Epithelial cell of prostate (primary cell): ENCODE measurements at regions not wholly inside any gene's neighbourhood (a gene's known extent, or its start where the extent isn't known, plus 50 kb on each side); places are given as distances from the start of the nearest gene placed in this dataset.

ENCODE experiments used
- DNase-seq: peaks from one replicate; pipeline ENCODE4 v3.0.0-alpha.2; 2011; ENCODE audit warnings: low read depth, low spot score
- H3K27ac ChIP-seq: fragments of 450-650 bp; 2 replicates; pipeline ENCODE4 v1.5.1; 2017; ENCODE audit warnings: mild to moderate bottlenecking

DNA sequence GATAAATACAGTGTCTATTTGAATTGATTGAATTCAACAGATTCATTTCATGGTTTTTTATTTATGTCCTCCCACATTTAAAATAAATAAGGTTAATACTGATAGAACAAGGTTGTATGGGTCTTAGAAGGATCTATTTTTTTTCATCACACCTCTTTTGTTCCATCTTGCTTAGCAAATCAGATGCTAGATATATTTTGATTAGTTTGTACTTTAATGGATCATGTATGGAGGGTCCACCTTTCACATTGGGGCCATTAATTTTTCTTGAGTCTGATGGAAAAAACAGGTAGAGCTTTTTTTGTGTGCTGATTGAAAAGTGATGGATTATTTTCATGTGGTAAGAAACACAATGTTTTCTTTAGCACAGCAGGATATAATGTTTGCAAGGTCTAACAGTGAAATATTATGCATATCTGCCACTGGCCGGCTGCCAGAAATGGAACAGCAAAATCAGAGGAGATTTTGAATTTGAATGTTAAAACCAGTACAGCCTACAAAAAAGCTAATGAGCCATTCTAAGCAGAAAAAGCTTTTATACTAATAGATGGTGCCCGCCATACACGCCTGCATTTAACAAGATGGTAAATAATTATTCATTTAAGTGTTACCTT, 188.1 kb upstream of the ETAA1 start:
- DNase-seq: no peak
- H3K27ac ChIP-seq: no peak overlapping the region

DNA sequence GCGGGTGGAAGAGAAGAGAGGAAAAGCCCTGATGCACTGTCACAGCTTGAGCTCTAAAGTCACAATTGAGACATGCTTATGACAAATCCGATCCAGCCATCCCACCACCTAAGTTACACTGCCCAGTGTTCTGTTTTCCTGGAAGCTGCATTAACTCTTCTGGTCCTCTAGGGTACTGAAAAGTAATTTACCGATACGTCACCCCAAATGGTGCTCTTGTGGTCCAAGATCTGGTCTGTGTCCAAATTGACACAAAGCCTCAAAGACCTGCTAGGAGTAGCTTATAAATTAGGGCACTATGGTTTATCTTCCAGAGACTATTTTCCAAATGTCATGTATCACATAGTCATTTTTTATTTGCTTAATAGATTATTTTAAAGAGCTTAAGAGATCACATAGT, 186.7 kb upstream of the ETAA1 start:
- H3K27ac ChIP-seq: no peak overlapping the region
- no peak for DNase-seq

DNA sequence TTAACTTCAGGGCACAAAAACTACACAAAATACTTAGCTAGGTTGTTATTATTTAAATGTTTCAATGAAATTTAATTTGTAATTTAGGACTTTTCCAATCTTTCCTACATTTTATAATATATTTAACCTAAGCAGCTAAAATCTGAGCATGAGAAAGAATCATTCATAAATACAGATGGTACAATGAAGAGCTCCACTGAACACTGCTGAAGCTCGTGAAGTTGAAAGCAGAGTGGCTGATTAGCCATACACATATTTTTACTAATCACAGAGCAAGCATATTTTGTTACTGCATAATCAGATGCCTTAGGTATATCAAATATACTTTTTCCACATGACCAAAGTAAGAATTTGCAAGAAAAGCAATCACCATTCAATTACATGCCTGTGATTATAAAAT, 184.9 kb upstream of the ETAA1 start:
- DNase-seq: no peak
- H3K27ac ChIP-seq: no peak overlapping the region

DNA sequence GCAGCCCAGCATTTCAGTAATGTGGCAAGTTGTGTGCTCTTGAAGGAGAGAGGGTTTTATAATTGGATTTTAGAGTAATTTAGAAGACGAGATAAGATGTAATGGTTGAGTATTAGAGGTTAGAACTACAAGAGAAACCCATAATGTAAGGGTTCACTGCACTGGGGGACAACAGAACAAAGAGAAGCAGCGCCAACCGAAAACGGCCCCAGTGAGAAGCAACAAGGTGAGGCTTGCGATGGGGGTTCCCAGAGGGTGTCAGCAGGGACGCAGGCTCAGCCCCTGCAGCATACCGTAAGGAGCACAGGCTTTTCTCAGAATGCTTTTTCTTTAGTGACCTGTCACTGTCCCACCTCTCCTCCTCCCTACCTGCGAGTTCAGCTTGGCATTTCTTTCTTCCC, 183.9 kb upstream of the ETAA1 start:
- DNase-seq: no peak
- no peak overlapping the region for H3K27ac ChIP-seq

DNA sequence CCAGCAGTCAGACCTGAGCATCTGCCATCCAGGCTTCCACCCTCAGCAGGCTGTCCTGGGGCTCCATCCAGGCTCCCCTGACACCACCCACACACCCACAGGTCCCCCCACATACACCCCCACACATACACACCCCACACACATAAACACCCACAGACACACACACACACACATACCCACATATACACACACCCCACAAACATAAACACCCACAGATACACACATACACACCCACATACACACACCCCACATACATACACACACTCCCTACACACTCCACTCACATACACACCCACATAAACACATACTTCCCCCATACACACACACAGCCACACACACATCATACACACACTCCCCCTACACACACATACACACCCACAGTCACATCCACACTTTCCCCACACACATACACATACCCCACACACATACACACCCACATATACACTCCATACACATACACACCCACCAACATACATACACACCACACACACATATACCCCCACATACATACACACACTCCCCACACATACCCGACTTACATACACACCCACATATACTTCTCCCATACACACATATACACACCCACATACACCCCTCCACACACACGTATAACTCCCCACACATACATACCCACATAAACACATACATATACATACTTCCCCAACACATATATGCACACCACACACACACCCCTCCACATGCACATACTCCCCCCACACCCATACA, 183.3 kb upstream of the ETAA1 start:
- no peak overlapping the region for H3K27ac ChIP-seq
- DNase-seq: no peak

DNA sequence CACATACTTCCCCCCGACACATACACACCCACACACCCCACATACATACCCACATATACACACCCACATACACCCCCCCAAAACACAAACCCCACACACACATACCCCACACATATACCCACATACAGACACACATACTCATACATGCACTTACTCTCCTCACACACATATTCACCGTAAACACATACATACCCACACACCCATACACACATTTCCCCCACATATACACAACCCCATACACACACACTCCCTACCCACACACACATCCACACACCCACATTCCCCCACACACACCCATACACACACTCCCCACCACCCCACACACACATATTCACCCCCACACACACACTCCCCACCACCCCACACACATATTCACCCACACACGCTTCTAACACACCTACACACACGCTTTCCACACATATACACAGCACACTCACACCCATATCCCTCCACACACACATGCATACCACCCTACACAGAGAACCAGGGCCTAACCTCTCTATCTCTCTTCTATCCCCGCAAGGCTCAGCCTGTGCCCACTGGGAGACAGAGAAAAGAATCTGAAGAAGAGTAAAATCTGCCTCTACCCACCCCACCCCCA, 182.4 kb upstream of the ETAA1 start:
- H3K27ac ChIP-seq: no peak overlapping the region
- DNase-seq: no peak

DNA sequence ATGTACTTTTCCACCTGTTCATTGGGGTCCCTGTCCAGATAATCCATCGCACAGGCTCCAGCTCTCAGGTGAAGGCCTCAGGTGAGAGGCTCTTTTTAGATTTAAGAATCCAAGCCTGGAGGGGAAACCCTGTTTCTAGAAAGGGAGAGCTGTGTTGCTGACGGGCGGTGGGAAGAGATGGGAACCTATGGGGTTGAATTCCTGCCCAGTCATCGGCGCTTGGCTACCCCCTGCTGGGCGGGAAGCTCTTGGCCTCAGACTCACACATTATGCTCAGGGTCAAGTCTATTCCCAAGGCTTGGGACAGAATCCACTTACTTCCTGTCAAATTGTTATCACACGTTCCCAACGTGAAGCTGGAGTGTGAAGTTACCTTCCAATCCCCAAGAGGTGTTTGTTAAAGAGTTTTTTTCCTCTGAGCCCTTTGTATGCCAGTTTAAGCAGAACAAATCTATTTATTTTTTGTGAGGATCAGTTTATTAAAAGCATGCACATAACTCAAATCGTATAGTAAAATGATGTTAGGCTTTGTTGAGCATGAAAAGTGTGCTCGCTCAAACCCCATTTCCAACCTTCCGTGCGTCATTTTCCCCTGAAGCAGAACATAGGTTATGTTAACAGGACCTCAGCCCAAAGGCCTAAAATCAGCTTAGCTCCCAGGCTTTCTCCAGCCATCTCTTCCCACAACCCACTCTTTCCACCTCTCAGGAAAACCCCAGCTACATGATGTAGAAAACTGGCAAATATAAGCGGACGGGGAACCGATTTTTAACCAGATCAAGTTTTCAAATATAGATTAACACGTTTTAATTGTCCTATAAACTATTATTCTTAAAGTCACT, 181.7 kb upstream of the ETAA1 start:
- H3K27ac ChIP-seq: no peak overlapping the region
- DNase-seq: no peak

DNA sequence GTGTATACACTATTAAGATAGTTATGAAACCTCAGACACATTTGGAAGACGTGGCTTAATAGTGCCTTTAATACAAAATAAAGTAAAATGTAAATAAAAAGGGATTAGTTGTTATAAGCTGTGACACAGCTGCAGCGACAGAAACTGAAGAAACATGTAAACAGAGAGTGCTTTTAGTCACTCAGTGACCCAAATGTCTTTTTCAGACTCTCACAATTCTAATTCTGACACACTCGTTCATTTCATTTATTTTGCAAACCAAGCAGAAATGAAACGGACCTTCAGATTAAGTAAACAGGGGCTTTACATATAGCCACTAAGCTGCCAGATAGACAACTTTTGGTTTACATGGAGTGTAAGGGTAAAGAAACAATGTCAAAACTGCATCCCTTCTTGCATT, 181.0 kb upstream of the ETAA1 start:
- H3K27ac ChIP-seq: no peak overlapping the region
- no peak for DNase-seq

DNA sequence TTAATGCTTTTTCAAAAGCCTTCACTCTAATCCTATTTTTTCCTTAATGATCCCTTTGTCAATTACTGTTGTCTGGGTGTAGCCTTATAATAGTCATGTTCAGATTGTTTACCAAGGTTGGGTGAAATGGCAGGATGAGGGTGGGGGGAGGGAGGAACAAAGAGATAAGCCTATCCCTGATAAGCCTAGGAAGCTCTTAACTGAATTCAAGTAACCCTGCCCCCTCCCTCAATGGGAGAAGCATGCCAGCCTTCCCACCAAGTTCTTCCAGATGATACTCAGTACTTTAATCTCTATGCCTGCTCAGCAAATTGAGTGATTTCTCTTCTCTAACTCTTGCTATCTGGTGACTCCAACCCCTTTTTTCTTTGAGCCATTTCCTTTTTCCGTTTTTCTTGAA, 180.3 kb upstream of the ETAA1 start:
- DNase-seq: no peak
- H3K27ac ChIP-seq: no peak overlapping the region

DNA sequence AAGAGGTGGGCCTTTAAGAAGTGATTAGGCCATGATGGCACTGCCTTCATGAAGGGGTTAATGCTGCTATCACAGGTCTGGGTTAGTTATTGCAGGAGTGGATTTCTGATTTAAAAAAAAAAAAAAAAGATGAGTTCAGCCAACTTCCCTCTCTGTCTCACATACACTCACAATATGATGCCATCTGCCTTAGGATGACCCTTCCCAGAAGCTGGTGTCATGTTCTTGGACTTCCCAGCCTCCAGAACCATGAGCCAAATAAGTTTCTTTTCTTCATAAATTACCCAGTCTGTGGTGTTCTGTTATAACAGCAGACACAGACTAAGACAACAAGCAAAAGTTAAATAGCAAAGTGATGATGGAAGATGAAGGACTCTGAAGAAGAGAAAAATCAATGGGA, 179.7 kb upstream of the ETAA1 start:
- DNase-seq: no peak
- no peak overlapping the region for H3K27ac ChIP-seq

DNA sequence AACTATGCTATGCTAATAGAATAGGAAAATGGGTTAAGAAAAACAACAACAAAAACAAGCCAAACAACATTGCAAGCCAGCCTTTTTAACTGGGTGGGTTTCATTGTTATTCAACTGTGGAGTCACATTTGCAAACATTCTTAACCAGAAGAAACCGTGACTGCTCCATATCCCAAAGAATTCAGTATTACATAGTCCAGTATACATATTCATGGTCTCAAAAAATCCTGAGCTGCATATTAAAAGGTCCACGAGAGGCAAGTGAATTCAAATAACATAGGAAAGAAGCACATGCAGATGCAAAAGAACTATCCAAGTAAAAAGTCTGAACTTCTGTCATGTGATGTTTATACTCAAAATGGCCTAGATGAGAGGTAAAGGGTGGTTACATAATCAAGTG, 179.1 kb upstream of the ETAA1 start:
- H3K27ac ChIP-seq: no peak overlapping the region
- no peak for DNase-seq

DNA sequence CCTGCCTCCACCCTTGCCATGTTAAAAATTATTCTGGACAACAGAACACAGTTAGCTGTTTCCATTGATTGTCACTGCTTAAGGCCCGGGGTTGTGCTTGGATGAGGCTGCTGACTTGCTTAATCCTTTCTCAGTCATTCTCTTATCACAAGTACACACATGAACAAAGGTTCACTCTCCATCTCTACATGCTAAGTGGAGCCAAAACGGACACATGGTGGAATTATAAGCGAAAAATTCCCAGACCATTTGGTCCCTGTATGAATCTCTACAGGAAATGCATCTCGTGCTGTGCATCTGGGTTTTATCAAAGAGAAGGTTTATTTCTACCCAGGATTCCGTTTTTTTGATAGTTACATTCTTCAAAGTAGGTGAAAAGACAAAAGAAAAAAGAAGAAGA, 177.5 kb upstream of the ETAA1 start:
- no peak overlapping the region for H3K27ac ChIP-seq
- no peak for DNase-seq

DNA sequence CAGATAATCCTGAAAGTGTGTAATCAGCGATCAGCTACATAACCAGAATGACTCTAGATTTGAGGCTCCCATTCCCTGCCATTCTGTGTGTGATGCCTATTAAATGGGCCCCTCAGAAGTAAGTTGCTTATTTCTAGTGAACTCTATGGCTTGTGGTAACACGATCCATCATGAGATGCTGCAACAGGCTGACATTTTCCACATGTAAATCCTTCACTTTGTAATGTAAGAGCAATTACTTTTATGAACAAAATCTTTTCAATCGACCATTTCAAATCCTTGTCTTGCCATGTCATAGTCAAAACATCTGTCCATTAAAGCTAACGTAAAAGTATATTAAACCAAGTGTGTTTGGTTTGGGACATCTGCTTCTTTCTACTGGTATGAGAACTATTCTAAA, 175.9 kb upstream of the ETAA1 start:
- DNase-seq: no peak
- H3K27ac ChIP-seq: no peak overlapping the region

DNA sequence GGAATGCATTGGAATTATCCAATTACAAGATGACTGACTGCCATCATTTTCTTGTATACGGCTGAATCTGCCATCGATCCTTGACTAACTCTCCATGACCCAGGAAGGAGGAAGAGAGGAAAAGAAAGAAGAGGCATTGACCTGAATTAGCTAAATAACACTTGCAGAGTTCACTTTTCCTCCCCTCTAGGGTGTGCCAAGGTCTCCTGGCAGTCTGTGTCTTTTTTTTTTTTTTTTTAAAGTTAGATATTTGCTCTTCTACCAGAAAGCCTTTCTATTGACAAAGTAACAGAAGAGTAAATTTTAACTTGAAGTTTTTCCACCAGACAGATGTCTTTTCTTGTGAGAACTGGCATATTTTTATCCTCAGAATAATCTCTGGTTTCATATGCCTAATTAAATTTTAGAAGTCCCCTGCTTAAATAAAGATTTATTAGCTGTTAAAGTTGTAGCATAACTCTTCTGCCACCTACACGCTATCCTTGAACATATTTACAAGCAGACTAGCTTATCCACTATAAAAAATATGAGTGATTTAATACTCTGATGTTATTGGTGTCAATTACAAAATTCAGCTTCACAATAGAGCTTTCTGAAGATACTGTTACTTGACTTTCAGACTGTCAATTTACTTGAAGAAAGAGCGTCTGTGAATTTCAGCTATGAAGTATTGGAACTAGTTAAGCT, 171.7 kb upstream of the ETAA1 start:
- no peak for DNase-seq
- H3K27ac ChIP-seq: no peak overlapping the region

DNA sequence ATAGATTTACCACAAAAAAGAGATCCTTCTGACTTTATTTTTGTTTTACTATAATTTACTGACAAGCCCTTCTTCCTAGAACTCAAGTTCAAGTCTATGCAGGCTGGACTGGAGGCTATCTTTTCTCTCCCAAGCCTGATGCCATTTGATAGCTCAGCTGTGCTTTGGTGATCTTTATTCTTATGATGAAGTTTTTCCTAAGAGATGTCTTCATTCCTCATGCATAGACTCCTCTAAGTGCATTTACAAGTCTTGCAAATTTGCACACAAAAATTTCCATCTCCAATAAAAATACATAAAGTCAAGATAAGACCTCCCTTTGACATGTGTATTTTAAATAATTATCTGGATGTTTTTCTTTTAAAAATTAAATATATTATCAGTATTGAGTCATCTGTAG, 167.4 kb upstream of the ETAA1 start:
- no peak for DNase-seq

DNA sequence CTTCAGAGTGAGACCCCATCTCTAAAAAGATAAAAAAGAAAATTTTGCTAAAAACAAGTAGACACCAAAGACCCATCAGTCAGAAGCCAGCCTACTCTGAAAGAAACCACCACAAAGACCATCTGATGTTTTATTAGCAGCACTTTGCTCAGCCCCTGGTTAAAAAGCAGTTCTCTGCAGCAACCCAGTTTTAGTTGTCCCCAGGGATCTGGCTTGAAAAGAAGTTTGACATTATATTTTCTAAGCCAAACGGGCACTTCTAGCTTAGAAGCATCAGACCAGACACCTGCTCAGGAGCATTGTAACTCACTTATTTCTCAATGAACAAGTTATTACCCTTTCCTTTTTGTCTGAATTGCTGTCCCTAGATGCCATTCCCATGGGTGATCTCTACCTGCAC, 164.2 kb upstream of the ETAA1 start:
- no peak overlapping the region for H3K27ac ChIP-seq
- DNase-seq: no peak

More for the DNA sequence above, 167.4 kb upstream of the ETAA1 start:
- no peak overlapping the region for H3K27ac ChIP-seq

DNA sequence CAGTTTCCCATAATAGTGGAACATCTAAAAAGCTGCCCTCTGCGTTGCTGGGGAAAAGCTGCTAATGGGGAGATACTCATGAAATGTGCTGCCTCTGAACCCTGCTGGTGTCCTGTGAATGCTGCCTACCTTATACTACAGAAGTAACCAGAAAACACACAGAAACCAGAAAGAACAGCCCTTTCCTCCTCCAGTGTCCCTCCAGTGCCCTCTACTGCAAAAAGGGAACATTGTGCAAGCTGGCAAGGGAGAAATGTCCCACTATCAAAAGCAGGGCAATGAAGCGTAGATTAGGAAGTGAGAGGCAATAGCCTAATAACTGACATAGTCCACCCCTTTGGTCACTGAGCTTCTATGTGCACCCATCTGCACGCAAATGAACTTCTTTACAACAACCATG, 162.7 kb upstream of the ETAA1 start:
- no peak overlapping the region for H3K27ac ChIP-seq
- no peak for DNase-seq

DNA sequence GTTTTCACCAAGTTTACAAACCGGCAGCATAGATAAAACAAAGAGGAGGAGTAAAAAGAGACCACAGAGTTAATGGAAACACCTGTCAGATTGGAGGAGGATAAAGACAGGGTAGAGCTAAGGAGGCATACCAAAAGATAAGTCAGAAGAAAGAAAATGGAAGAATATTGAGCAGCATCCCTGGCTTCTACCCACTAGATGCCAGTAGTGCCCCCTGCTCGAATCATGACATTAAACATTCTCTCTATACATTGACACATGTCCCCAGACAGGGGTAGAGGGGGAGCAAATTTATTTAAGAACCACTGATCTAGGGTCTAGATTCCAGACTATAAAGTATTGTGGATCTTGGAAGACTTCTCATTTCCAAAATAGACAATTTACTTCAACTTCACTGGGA, 159.8 kb upstream of the ETAA1 start:
- no peak overlapping the region for H3K27ac ChIP-seq
- no peak for DNase-seq

DNA sequence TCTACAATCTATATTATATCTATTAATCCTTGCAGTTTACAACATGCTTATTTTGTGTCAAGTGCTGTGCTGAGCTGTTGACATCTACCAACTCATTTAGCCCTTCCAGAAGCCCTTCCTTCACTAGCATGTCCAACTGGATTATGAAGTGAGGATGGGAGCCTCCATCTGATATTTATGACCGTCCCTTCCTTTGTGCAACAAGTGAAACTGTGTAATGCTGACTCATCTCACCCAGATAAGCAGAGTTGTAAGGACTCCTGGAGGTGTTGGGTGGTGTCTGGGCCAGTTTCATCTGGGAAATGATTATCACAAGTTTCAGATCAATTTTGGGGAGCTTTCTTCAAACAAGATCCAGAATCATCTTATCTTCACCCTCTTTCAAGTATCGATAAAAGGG, 156.6 kb upstream of the ETAA1 start:
- DNase-seq: no peak
- H3K27ac ChIP-seq: no peak overlapping the region

DNA sequence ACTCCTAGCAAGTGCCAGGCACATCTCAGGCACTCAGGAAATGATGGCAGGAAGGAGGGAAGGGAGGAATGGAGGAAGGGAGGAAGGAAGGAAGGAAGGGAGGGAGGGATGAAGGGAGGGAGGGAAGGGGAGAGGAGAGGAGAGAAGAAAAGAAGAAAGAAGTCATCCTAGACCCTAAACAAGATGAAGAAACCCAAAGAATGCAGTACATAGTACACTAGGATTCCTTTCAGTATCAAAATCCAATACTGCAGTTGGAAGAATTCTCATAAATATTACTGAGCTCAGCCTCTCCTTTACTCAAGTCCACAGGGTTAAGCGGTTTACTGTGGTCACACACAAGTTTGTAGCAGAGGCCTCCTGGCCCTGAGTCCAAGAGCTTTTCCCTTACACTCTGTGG, 155.7 kb upstream of the ETAA1 start:
- no peak overlapping the region for H3K27ac ChIP-seq
- no peak for DNase-seq

DNA sequence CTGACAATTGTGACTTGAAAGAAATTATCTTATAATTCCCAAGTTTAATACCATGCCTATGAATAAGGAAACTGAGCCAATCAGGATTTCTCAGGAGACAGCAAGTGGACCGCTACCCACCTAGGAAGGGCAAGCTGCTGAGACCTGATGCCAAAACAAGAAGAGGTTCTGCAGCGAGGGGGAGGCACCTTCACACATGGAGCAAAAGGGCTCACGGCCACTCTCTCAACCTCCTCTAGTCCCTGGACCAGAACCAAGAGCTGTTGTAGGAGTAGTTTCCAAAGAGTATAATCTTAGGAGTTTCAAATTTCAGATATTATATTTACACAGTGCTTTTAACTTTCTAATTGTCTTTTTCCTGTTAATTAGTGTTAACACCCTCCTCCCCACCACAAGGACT, 154.7 kb upstream of the ETAA1 start:
- H3K27ac ChIP-seq: no peak overlapping the region
- DNase-seq: no peak
